Smooth muscle cell (in vitro differentiated cells): ENCODE measurements at regions not wholly inside any gene's neighbourhood (a gene's known extent, or its start where the extent isn't known, plus 50 kb on each side); places are given as distances from the start of the nearest gene placed in this dataset.

Source experiments
- DNase-seq: peaks from one replicate; lab custom pipeline; 2025; ENCODE audit not compliant: unreplicated experiment; lab: John Stamatoyannopoulos, UW
- H2AFZ ChIP-seq: fragments of 200-600 bp; sonication (generic); 2 replicates; pipeline ENCODE4 v1.6.0; 2016; ENCODE audit warnings: antibody characterized with exemption, low read depth, mild to moderate bottlenecking
- H3F3A ChIP-seq: fragments of 200-600 bp; sonication (generic); 2 replicates; pipeline ENCODE4 v1.6.0; 2017; ENCODE audit warnings: antibody characterized with exemption, low read depth
- H3K27ac ChIP-seq: fragments of 200-600 bp; sonication (generic); 2 replicates; pipeline ENCODE4 v1.5.1; 2016; ENCODE audit warnings: low read depth, mild to moderate bottlenecking
- H3K27me3 ChIP-seq: fragments of 200-600 bp; sonication (generic); 2 replicates; pipeline ENCODE4 v1.6.1; 2016; ENCODE audit warnings: low read depth, mild to moderate bottlenecking
- H3K36me3 ChIP-seq: fragments of 200-600 bp; sonication (generic); 2 replicates; pipeline ENCODE4 v1.5.1; 2016; ENCODE audit warnings: low read depth
- H3K4me1 ChIP-seq: fragments of 200-600 bp; sonication (generic); 2 replicates; pipeline ENCODE4 v1.5.1; 2016; ENCODE audit warnings: low read depth
- H3K4me2 ChIP-seq: fragments of 200-600 bp; sonication (generic); 2 replicates; pipeline ENCODE4 v1.6.0; 2016; ENCODE audit warnings: mild to moderate bottlenecking
- H3K4me3 ChIP-seq: fragments of 200-600 bp; sonication (generic); 2 replicates; pipeline ENCODE4 v1.5.1; 2016; ENCODE audit warnings: mild to moderate bottlenecking
- H3K79me2 ChIP-seq: fragments of 200-600 bp; sonication (generic); 2 replicates; pipeline ENCODE4 v1.6.0; 2016; ENCODE audit warnings: low read depth, mild to moderate bottlenecking
- H3K9ac ChIP-seq: fragments of 200-600 bp; sonication (generic); 2 replicates; pipeline ENCODE4 v1.6.0; 2016; ENCODE audit warnings: low read depth
- H3K9me3 ChIP-seq: fragments of 200-600 bp; sonication (generic); replicated peaks from 2 replicates; pipeline ENCODE4 v1.5.1; 2016; ENCODE audit warnings: low read depth
- H4K20me1 ChIP-seq: fragments of 200-600 bp; sonication (generic); 2 replicates; pipeline ENCODE4 v1.6.0; 2016; ENCODE audit warnings: low read depth
- CTCF ChIP-seq: fragments of 200-600 bp; sonication (generic); IDR thresholded peaks from 2 replicates; pipeline ENCODE4 v1.5.1; 2017; ENCODE audit warnings: borderline replicate concordance, mild to moderate bottlenecking, antibody characterized with exemption; ENCODE audit not compliant: insufficient read depth, poor library complexity, severe bottlenecking
- WGBS: methylation state at CpG from one replicate; pipeline ENCODE4 v1.1.7; 2016; ENCODE audit warnings: low lambda C conversion rate; 5-methylcytosine and 5-hydroxymethylcytosine counted together

GRCh38 chr6:128597956-128598355, 77.6 kb upstream of the PTPRK start:
- Histone ChIP-seq H3K4me1 (peaks cover 7% of the 10 kb centered on the region), H4K20me1 (no peaks in the 10 kb centered on the region), H3K79me2 (no peaks in the 10 kb centered on the region)

GRCh38 chr6:128597004-128597403, 76.6 kb upstream of the PTPRK start:
- Histone ChIP-seq H3K79me2 (no peaks in the 10 kb centered on the region), H3K27ac (no peak overlapping the region), H3F3A (peaks cover 10% of the 10 kb centered on the region), H3K27me3 (no peaks in the 10 kb centered on the region), H3K4me1 (peaks cover 7% of the 10 kb centered on the region), H2AFZ (no peak overlapping the region), H3K9me3 (no peaks in the 10 kb centered on the region), H3K4me3 (no peak overlapping the region), H3K36me3 (no peaks in the 10 kb centered on the region), H3K4me2 (no peak overlapping the region), H3K9ac (no peak overlapping the region), H4K20me1 (no peaks in the 10 kb centered on the region)
- no peak for DNase-seq
- TF ChIP-seq CTCF, result no peak

More at GRCh38 chr6:128597956-128598355, 77.6 kb upstream of the PTPRK start:
- Histone ChIP-seq H3K27me3 (no peaks in the 10 kb centered on the region), H3K9me3 (no peaks in the 10 kb centered on the region), H3K4me3 (no peak overlapping the region), H3K27ac (peak overlapping the region; percentile 94), H3K9ac (no peak overlapping the region), H3K4me2 (no peak overlapping the region), H3K36me3 (no peaks in the 10 kb centered on the region), H3F3A (peaks cover 10% of the 10 kb centered on the region), H2AFZ (no peak overlapping the region)
- no peak for DNase-seq
- no peak for TF ChIP-seq CTCF

- TF ChIP-seq CTCF, result no peak
- peaks cover 10% of the 10 kb centered on the region for H3F3A ChIP-seq
- H3K27me3 ChIP-seq, result no peaks in the 10 kb centered on the region
- peak overlapping the region; percentile 6 for H2AFZ ChIP-seq
- H3K36me3 ChIP-seq, result no peaks in the 10 kb centered on the region
- no peak overlapping the region for H3K4me3 ChIP-seq
- H3K27ac ChIP-seq, result no peak overlapping the region
- H3K79me2 ChIP-seq, result no peaks in the 10 kb centered on the region
- WGBS, result 97% methylated on average over 1 of the region's 1 CpG
- no peak overlapping the region for H3K9ac ChIP-seq
- H3K4me1 ChIP-seq, result peaks cover 7% of the 10 kb centered on the region
- no peaks in the 10 kb centered on the region for H4K20me1 ChIP-seq
- H3K4me2 ChIP-seq, result no peak overlapping the region
- no peaks in the 10 kb centered on the region for H3K9me3 ChIP-seq
- no peak for DNase-seq
These were observed 75.1 kb upstream of the PTPRK start for GRCh38 chr6:128595544-128595943.

- no peak for TF ChIP-seq CTCF
- Histone ChIP-seq H3K36me3 (no peaks in the 10 kb centered on the region), H3K27me3 (no peaks in the 10 kb centered on the region), H3K9me3 (no peaks in the 10 kb centered on the region), H3K9ac (no peak overlapping the region), H2AFZ (no peak overlapping the region), H3K4me1 (no peaks in the 10 kb centered on the region), H3F3A (no peaks in the 10 kb centered on the region), H3K27ac (no peak overlapping the region), H3K79me2 (no peaks in the 10 kb centered on the region), H4K20me1 (no peaks in the 10 kb centered on the region), H3K4me3 (no peak overlapping the region), H3K4me2 (no peak overlapping the region)
- DNase-seq, result no peak
- WGBS, result 100% methylated on average over 1 of the region's 1 CpG
These were observed 65.7 kb upstream of the PTPRK start for GRCh38 chr6:128586095-128586494.
